DOHH2 (cell line): ENCODE measurements at regions not wholly inside any gene's neighbourhood (a gene's known extent, or its start where the extent isn't known, plus 50 kb on each side); places are given as distances from the start of the nearest gene placed in this dataset.

Experiments
- EZH2phosphoT487 ChIP-seq: fragments of 200-600 bp; sonication (generic); IDR thresholded peaks from 2 replicates; pipeline ENCODE4 v1.6.1; 2017; ENCODE audit warnings: borderline replicate concordance, mild to moderate bottlenecking, antibody characterized with exemption, low read length, moderate library complexity, mixed read lengths
- TF ChIP-seq, protein P1 (sequence below): fragments of 200-600 bp; sonication (generic); IDR thresholded peaks from one replicate; pipeline ENCODE4 v1.5.1; 2014; ENCODE audit warnings: antibody characterized with exemption, mild to moderate bottlenecking, low read depth, low read length; ENCODE audit not compliant: poor library complexity, severe bottlenecking

DNA sequence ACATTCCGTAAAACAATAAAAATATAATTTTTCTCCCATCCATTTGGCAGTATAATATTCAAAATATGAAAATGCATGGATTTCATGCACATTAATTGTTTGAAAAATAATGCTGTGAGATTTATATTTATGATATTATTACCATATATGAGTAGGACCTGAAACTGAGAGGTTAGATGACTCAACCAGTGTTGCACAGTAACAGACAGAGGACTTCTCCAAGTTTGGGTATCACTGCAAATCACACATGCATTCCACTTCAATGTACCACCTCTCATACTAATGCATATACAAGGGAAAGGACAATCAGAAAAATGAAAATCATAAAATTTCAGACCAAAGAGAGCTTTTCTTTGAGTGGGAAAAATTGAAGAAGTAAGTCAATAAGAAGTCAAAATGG is 269.5 kb downstream of the SOCS6 start:
- TF ChIP-seq, protein P1, sequence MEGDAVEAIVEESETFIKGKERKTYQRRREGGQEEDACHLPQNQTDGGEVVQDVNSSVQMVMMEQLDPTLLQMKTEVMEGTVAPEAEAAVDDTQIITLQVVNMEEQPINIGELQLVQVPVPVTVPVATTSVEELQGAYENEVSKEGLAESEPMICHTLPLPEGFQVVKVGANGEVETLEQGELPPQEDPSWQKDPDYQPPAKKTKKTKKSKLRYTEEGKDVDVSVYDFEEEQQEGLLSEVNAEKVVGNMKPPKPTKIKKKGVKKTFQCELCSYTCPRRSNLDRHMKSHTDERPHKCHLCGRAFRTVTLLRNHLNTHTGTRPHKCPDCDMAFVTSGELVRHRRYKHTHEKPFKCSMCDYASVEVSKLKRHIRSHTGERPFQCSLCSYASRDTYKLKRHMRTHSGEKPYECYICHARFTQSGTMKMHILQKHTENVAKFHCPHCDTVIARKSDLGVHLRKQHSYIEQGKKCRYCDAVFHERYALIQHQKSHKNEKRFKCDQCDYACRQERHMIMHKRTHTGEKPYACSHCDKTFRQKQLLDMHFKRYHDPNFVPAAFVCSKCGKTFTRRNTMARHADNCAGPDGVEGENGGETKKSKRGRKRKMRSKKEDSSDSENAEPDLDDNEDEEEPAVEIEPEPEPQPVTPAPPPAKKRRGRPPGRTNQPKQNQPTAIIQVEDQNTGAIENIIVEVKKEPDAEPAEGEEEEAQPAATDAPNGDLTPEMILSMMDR: no peak
- no peak for TF ChIP-seq EZH2phosphoT487
